G401 (cell line): ENCODE measurements at regions not wholly inside any gene's neighbourhood (a gene's known extent, or its start where the extent isn't known, plus 50 kb on each side); places are given as distances from the start of the nearest gene placed in this dataset.

ENCODE experiments used
- DNase-seq: peaks from one replicate; pipeline ENCODE4 v3.0.0-alpha.2; 2015; ENCODE audit warnings: low spot score
- in situ Hi-C: cut with HindIII; loops from 2 replicates; pipeline ENCODE4 v1.10.0; 2016; ENCODE audit warnings: low sequenced_read_pairs, mixed read lengths

DNA sequence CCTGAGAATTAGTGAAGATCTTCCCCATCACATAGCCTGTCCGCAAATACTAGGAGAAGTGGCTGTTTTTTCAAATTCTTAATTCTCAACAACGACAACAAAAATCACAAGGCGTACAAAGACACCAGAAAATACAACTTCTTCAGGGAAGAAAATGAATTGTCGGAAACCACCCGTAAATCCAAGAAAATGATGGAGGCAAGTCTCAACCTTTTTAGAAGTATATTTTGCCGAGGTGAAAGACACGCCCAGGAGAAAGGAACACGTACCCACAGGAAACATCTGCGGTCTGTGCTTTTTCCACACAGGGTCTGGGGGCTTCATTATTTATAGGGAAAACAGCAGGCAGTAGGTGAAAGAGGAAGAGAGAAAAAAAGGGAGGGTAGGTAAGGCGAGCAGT is 223.9 kb upstream of the GGTLC1 start:
- in situ Hi-C loops, result no loop called here
- DNase-seq, result no peak

DNA sequence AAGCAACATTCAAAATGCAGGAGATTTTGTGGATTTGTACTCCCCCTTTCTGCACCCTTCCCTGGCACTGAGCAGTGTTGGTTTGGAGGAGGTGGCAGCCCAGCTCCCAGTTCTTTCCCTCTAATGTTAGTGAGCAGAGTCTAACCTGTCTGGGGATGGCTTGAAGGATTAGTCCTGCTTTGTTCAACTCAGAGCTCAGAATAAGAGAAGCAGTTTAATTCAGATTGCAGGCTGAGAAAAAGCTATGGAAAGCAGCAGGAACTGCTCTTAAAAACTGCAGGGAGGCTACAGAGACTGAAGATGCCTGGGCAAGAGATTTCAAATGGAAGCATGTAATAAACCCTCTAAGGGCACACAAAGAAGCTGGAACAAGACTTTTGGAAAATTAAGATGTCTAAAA is 223.4 kb upstream of the GGTLC1 start:
- DNase-seq, result no peak
- in situ Hi-C loops, result no loop called here

DNA sequence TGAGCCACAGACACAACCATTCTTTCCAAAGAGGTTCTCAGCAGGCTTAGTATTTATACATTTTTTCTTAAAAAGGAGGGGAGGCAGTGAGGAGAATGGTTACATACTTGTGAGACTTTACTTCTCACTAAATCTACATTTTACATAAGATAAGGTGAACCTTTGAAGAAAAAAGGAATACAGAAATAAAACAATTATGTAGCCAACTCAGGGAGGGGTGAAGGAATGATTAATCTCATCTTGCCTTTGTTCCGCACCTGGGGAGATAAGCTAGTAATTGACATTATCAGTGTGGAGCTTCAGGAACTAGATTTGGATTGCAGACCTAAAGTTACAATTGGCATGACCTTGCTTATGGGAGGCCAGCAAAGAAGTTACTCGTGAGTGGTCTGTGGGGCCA is 221.8 kb upstream of the GGTLC1 start:
- in situ Hi-C loops, result no loop called here
- DNase-seq, result no peak

DNA sequence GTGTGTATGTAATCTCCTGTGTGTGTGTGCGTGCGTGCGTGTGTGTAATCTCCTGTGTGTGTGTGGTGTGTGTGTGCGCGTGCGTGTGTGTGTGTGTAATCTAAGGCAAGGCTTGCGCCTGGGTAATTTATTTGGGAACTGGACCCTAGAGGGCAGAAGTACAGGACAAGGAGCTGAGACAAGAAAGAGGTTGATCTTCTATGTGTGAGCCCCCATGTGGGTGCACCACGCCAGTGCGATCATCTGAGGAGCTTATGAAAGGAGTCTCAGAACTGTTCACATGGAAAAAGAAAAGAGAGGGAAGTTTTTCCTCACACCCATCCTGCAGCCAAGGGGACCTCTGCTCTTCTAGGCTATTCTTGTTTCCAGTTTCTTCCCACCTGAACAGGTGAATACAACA is 220.1 kb upstream of the GGTLC1 start:
- in situ Hi-C loops, result no loop called here
- no peak for DNase-seq

DNA sequence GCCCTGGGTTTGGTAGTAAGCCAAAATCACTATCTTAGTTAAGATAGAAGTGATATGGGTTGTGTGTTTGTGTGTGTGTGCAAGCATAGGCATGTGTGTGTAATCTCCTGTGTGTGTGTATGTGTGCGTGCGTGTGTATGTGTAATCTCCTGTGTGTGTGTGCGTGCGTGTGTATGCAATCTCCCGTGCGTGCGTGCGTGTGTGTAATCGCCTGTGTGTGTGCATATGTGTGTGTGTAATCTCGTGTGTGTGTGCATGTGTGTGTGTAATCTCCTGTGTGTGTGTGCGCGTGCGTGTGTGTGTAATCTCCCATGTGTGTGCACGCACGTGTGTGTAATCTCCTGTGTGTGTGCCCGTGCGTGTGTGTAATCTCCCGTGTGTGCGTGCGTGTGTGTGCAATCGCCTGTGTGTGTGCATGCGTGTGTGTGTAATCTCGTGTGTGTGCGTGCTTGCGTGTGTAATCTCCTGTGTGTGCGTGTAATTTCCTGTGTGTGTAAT is 219.3 kb upstream of the GGTLC1 start:
- in situ Hi-C loops, result no loop called here
- no peak for DNase-seq

DNA sequence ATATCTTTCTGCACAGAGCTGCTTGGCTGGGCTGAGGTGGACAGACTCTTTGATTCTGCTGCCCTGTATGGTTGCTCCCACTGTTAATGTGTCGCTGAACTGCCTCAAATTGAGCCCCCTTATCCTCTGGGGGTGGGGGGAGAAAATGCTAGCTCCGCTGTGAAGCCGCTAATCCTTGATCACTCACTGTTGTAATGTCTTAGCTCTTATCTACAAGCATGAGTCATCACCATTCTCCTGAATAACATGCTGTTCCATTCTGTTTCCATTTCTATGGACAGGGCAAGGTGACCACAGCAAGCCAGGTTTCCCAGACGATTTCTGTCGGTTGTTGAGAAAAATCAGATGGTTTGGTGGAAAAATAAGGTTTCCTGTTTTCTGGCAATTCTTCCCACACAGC is 218.4 kb upstream of the GGTLC1 start:
- in situ Hi-C loops, result no loop called here
- DNase-seq, result no peak

DNA sequence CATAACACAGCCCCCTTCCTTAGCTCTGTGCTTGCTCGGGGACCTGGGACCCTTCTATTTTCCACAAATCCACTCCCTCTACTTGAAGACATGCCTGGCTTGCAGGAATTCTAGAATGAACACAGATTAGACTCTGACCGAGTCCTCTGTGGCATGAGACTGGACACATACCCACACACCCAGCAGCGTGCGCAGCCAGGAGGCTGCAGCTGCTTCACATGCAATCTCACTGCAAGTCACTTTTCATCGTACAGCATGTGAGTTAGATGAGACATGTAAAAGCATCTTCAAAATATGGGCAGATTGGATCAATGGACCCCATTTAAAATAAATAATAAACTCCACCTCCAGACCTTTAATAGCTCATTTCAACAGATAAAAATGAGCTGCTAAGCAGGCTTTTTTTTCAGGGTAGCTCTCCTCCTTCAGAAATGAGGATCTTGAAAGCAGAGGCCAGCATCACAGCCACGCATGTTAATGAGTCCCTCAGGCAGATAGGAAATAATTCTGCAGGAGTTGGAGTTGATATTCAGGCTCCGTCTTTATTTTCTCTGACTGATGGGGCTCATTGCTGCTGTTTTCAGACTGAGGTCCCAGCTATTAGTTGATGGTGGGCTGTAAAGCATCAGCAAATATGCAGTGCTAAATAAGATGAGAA is 215.1 kb upstream of the GGTLC1 start:
- DNase-seq, result no peak
- in situ Hi-C loops, result no loop called here

DNA sequence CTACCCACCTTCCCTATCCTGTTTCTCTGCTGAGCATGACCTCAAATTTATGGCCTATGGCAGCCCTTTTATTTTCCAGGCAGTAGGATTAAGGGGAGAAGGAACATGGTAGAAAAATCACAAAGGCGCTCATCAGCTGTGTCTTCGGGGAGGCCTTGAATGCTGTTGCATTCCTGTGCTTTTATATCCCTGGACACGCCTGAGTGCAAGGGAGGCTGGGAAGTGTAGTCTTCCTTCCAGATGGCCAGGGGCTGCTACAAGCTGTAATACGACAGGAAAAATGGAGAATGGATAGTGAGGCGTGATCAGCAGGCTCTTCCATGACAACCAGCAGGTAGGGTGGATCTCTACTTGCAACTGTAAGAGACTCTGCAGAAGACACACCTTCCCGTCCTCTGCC is 210.9 kb upstream of the GGTLC1 start:
- in situ Hi-C loops, result no loop called here

DNA sequence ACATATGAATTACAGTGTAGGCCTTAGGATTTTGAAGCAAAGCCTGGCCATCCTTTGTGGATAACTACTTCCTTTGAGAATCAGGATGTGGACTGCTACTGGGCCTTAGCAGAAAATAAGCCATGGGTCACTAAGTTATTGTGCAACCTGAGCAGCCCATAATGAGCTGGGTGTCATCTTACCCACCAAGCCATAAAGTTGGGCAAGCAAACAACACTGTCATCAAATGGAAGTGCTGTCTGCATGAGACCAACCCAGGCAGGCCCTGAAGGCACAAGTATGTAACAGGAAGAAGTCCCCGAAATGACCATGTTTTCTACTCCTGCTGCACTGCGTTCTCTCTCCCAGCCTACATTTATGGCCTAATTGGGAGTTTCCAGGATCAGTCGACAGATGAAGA is 205.6 kb upstream of the GGTLC1 start:
- no peak for DNase-seq
- in situ Hi-C loops, result no loop called here

More for the DNA sequence above, 210.9 kb upstream of the GGTLC1 start:
- DNase-seq, result no peak

DNA sequence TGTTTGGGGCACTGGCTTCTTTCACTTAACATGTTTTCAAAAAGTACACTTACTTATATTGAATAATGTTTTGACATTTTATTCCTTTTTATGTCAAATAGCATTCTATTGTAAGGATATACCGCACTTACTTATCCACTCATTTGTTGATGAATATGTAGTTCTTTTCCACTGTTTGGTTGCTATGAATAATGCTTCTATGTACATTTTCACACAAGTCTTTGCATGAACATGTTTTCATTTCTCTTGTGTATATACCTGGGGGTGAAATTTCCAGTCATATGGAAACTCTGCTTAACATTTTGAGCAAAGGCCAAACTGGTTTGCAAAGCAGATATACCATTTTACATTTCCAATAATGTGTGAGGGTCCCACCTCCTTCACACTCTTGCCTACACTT is 202.3 kb upstream of the GGTLC1 start:
- DNase-seq, result no peak
- in situ Hi-C loops, result no loop called here

DNA sequence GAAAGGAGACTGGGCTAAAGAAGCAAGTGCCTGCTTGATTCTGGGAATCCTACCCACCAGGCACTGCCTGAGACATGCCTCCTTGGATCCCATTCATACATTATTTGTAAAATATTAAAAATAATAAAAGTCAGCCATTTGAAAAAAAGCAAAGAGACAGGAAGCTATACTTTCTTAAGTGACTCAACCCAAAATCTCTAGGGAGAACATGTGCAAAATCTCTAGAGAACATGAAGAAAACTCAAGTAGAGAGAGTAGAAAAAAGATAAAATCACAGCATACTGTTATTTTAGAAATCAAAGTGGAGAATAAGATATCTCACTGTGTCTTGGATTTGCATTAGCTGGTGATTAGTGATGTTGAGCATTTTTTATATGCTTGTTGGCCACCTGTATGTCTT is 197.2 kb upstream of the GGTLC1 start:
- in situ Hi-C loops, result no loop called here
- no peak for DNase-seq

DNA sequence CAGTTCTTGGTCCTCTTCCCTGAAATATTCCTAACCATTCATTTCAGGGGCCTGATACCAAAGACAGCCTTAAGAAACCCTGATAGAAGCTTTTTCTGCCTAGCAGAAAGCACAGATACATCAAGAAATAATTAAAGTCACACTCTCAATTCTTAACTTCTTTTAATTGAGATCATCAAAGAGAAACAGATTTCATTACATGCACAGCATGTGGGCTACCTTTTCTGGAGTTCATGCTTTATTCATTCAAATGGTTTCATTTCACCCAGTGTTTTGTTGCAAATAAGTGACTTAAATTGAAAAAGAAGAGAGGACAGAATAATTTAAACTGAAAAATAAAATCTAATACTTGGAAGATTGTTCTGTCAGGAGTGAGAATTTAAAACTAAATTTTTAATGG is 192.6 kb upstream of the GGTLC1 start:
- DNase-seq, result no peak
- in situ Hi-C loops, result no loop called here

DNA sequence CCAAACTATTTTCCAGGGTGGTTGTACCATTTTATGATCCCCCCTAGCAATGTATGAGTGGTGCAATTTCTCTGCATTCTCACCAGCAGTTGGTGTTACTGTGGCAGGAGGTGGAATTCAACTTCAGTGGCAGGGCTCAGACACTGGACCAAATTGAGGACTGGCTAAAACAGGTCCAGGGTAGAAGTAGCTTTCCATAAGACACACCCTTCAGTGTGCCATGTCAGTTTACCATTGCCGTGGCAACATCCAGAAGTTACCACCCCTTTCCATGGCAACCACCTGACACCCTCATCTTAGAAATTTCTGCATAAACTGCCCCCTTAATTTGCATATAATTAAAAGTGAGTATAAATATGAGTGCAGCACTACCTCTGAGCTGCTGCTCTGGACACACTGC is 180.7 kb upstream of the GGTLC1 start:
- no peak for DNase-seq
- in situ Hi-C loops, result no loop called here

DNA sequence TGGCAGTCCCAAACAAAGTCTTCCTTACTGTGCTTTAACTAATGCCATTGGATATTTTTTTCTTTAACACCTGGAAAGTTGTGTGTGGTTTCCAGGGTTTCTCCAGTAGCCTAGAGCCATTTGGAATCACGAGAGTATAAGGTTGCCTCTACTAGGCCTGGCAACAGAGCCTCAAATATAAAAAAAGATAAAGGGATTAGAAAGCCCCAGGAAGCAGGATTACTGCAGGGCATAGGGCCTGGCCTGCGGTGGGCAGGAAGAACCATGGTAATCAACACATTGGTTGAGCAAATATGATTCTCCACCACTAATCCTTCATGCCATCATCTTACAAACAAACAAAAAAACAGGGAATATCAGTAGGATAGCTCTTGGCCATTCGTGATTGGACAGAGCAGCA is 177.8 kb upstream of the GGTLC1 start:
- in situ Hi-C loops, result no loop called here
- DNase-seq, result no peak

DNA sequence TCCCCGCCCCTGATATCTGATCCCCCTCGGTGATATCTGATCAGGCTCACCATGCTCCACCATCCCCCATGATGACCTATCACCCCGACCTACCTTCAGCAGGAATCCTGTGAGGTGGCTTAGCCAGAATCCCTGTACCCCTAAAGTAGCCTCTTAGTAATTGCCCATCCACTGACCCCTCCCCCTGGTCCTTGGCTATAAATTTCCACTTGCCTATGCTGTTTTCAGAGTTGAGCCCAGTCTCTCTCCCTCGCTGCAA is 177.5 kb upstream of the GGTLC1 start:
- DNase-seq, result no peak
- in situ Hi-C loops, result no loop called here

DNA sequence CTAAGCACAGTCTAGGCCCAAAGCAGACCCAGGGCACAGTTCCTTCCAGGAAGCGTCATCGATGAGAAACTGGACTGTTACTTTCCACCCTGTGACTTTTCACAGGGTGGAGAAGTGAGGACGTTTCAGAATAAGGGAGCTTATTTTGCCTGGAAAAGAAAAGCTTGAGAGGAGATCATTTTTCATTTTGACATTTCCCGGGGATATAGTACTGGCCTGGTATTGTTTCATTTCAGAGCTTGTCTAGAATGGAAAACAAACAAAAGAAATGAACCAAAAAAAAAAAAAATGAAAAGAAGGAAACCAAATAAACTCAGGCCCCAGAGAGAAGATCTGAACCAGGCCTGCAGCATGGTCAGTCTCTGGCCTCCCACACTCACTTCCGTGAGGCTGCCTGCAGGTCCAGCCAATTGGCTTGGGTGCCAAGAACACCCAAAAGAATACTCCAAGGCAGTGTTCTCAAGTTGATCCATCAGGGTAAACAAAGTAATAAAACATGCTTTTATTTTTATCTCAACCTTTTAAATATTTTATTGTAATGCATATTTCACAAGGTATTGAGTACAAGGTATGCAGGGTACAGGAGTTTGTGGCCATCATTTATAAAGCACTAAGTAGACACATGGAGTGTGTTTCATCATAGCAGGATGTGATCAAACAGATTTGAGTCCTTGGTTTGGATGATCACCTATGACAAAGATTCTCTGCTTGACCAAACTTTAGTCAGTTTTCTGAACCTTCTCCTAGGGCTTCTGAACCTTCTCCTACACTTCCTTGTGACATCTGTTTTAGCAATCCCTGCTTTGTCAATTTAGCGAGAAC is 176.9 kb upstream of the GGTLC1 start:
- DNase-seq, result no peak
- in situ Hi-C loops, result no loop called here

DNA sequence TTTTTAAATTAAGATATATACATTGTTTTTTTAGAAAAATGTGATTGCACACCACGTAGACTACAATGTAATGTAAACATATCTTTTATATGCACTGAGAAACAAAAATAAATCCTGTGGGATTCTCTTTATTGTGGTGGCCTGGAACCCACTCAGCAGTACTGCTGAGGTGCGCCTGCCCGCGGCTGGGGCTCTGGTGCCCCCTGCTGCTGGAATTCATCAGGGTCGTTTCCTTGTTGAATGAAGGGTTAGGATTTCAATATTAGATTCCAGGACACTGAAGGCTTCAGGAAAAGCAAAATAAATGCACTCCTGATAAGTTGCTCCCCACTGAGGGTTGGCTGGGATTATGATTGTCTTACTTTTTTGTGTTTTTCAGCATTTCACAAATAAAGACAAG is 175.8 kb upstream of the GGTLC1 start:
- in situ Hi-C loops, result no loop called here
- DNase-seq, result no peak

DNA sequence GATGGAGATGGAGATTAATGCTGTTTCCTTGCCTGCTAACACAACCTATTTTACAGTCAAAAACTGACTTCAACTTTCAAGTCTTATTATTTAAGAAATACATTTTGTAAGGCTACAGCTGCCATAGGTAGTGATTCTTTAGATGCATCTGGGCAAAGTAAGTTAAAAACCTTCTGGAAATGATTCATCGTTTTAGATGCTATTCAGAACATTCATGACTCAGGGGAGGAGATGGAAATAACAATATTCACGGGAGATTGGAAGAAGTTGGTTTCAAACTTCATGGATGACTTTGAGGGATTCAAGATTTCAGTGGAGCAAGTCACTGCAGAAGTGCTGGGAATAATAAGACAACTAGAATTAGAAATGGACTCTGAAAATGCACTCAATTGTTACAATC is 174.9 kb upstream of the GGTLC1 start:
- DNase-seq, result no peak
- in situ Hi-C loops, result no loop called here

DNA sequence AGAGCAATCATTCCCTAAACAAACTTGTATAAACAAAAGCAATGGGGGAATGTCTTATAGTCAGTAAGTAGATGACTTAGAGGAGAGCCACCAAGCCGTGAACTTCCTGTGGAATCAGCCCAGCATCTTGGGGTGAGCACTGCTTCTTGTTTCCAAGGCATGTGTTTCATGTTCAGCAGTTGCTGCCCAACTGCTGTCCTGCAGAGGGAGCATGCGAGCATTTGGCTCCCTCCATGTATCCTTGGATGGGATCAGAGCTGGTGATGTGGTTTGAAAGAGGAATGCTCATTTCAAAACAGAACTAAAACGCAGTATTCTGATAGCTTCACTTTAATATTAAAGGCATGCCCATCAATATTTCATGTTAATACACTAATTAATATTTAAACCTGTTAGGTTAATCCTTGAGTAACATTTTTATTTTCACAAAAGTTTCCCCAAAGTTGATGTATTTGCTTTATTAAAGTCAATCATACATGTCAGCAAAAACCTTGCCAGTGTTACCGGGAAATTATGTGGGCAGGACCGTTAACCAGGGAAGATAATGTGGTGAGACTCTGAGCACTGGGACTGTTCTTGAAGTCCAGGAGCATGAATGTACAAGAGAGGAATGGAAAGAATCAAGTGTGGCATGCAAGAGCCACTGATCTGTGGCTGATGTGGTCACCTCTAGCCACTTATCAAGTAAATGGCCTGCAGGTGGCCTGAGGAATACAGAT is 172.1 kb upstream of the GGTLC1 start:
- in situ Hi-C loops, result no loop called here
- DNase-seq, result peak; percentile 82

DNA sequence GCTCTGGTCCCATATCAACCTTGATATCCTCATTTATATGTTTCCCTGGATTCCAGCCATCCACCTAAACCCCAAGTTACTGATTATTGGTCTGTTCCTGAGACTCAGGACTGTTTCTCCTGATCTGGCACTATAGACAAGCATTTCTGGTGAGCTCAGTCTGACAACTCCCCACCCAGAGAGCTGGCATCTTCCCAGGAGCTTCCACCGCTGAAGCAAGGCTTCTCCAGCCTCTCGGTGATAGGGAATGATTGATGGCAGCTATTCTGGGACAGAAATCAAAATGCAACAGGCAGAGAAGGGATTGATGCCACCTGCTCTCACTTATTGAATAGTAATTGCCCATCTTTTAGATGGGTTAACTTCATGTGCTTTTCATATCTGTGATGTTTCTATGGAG is 169.7 kb upstream of the GGTLC1 start:
- in situ Hi-C loops, result no loop called here

DNA sequence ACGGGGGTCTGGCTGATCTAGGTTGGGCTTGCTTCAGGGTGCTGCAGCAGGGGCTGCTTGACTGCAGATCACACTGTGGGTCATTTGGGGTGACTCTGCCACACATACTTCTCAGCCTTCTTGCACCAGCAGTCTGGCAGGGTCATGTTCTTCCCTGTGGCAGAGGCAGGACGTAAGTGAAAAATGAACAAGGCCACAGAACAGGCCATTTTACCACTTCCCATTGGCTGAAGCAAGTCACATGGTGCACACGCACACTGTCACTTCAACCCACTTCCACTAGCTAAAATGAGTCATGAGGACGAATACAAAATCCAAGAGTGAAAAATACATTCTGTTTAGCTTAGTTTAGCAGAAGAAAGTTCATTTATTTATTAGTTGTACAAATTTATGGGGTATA is 168.6 kb upstream of the GGTLC1 start:
- in situ Hi-C loops, result no loop called here
- DNase-seq, result no peak

More for the DNA sequence above, 169.7 kb upstream of the GGTLC1 start:
- no peak for DNase-seq
